ENCODE measurements at regions not wholly inside any gene's neighbourhood (a gene's known extent, or its start where the extent isn't known, plus 50 kb on each side); places are given as distances from the start of the nearest gene placed in this dataset.

DNA sequence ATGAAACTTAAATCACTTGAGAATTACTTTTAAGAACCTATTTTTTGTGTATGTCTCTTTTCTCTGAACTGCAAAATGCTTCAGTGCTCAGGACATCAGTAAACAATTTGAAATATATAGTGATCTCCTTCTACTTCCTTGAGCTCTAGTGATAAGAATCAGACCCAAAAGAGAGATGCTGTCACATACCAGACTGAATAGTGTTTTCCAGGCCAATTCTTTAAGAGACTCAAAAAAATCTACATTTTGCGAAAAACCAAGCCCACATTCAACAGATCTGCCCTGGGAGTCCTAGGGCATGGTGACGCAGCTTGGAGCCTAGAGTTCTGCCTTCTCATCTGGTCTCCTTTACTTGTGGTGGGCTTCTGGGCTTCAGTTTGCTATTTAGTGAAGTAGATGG is 72.1 kb upstream of the SLC13A1 start:
- BruUV-seq (replicated peaks) = no TSS peak
- TF ChIP-seq, protein P1, sequence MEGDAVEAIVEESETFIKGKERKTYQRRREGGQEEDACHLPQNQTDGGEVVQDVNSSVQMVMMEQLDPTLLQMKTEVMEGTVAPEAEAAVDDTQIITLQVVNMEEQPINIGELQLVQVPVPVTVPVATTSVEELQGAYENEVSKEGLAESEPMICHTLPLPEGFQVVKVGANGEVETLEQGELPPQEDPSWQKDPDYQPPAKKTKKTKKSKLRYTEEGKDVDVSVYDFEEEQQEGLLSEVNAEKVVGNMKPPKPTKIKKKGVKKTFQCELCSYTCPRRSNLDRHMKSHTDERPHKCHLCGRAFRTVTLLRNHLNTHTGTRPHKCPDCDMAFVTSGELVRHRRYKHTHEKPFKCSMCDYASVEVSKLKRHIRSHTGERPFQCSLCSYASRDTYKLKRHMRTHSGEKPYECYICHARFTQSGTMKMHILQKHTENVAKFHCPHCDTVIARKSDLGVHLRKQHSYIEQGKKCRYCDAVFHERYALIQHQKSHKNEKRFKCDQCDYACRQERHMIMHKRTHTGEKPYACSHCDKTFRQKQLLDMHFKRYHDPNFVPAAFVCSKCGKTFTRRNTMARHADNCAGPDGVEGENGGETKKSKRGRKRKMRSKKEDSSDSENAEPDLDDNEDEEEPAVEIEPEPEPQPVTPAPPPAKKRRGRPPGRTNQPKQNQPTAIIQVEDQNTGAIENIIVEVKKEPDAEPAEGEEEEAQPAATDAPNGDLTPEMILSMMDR (IDR thresholded peaks at IDR 0.05; ENCODE audit: extremely low read depth in 1 of 2, insufficient read depth in 1 of 2, low read depth in 1 of 2, low read length in 2 of 2) = no peak
- TF ChIP-seq MYC (IDR thresholded peaks at IDR 0.05; ENCODE audit: low read depth, low read length) (no peak), JUN (IDR thresholded peaks at IDR 0.05; ENCODE audit: borderline replicate concordance, insufficient read depth, insufficient read length, low read depth) (no peak), EZH2 (IDR thresholded peaks at IDR 0.05; ENCODE audit: borderline replicate concordance, low read depth, low read length, severe bottlenecking) (no peak), POLR2A (IDR thresholded peaks at IDR 0.05; ENCODE audit: low read depth, low read length) (no peak), GATA2 (IDR thresholded peaks at IDR 0.05; ENCODE audit: insufficient read depth, insufficient read length, low read depth, low read length) (no peak), FOS (IDR thresholded peaks at IDR 0.05; ENCODE audit: borderline replicate concordance, insufficient read depth, low read length) (no peak), POLR2AphosphoS5 (IDR thresholded peaks at IDR 0.05; ENCODE audit: insufficient read depth, low read depth, low read length) (no peak)
- TF ChIP-seq, protein P2, sequence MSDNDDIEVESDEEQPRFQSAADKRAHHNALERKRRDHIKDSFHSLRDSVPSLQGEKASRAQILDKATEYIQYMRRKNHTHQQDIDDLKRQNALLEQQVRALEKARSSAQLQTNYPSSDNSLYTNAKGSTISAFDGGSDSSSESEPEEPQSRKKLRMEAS (IDR thresholded peaks at IDR 0.05; ENCODE audit: insufficient read depth, insufficient read length) = no peak
- H3K4me1 ChIP-seq (ENCODE audit: control insufficient read depth, extremely low read depth, insufficient read depth, low read length) = no peaks in the 10 kb centered on the region
- no peaks in the 10 kb centered on the region for H3K79me2 ChIP-seq (ENCODE audit: control insufficient read depth, insufficient read depth, low read length)
- intact Hi-C loops (cut with micrococcal nuclease) = no loop called here
- H3K9me3 ChIP-seq (replicated peaks; ENCODE audit: control insufficient read depth, insufficient read depth, low read length) = no peaks in the 10 kb centered on the region
- no peak for FAIRE-seq
- no peak overlapping the region for H3K27ac ChIP-seq (ENCODE audit: insufficient read depth, low read depth, low read length)
- H3K27me3 ChIP-seq (ENCODE audit: control insufficient read depth in 2 of 2, insufficient read depth in 2 of 2, low read length in 2 of 2) = no peaks in the 10 kb centered on the region
- no peak overlapping the region for H3K9ac ChIP-seq (replicated peaks; ENCODE audit: extremely low read depth, insufficient read depth, low read length)
- no peak overlapping the region for H2AFZ ChIP-seq (ENCODE audit: low read depth, low read length)
- no peak overlapping the region for H3K4me3 ChIP-seq (replicated peaks in 1 of 3; ENCODE audit: insufficient read depth in 1 of 3, low read depth in 1 of 3, low read length in 3 of 3)
- POLR2A ChIA-PET = no interaction called here
- no peaks in the 10 kb centered on the region for H3K9me1 ChIP-seq (replicated peaks; ENCODE audit: control insufficient read depth, extremely low read depth, insufficient read depth, low read length)
- CTCF ChIA-PET = no interaction called here
- dilution Hi-C loops (cut with MboI; ENCODE audit: extremely low pct_ligation_motif_present, low sequenced_read_pairs) = no loop called here
- no peak overlapping the region for H3K4me2 ChIP-seq (ENCODE audit: insufficient read depth, low read length)
- DNase-seq (ENCODE audit: low read depth, low spot score) = no peak
- no peaks in the 10 kb centered on the region for H3K36me3 ChIP-seq (ENCODE audit: control insufficient read depth in 2 of 2, extremely low read depth in 1 of 2, insufficient read depth in 2 of 2, low read length in 2 of 2)
- H4K20me1 ChIP-seq (replicated peaks; ENCODE audit: control insufficient read depth, extremely low read depth, insufficient read depth, low read length) = no peaks in the 10 kb centered on the region

Measured in endothelial cell of umbilical vein (primary cell).